Calu3 (cell line): ENCODE measurements at regions not wholly inside any gene's neighbourhood (a gene's known extent, or its start where the extent isn't known, plus 50 kb on each side); places are given as distances from the start of the nearest gene placed in this dataset.
A peak's percentile ranks its signal among the peaks of the same experiment; 100 is the strongest.

Experiments
- BruUV-seq: library from RNA; stranded (reverse); fragments of 400-500 nt; replicated peaks from 2 replicates; lab custom pipeline; 2021; lab: Mats Ljungman, UMichigan
- CTCF ChIA-PET: fragments of 300-600 bp; sonication (Branson Sonifier 250); formaldehyde crosslinking; loops from one replicate; lab custom pipeline; 2022; ENCODE audit warnings: antibody characterized with exemption; lab: Charles Lee
- DNase-seq: peaks from one replicate; pipeline ENCODE4 v3.0.0; 2022
- H3K27ac Mint-ChIP-seq: one replicate; pipeline ENCODE4 v1.8.0; 2022; ENCODE audit warnings: mixed read lengths; ENCODE audit not compliant: unreplicated experiment
- H3K27me3 Mint-ChIP-seq: one replicate; pipeline ENCODE4 v1.8.0; 2022; ENCODE audit warnings: mixed read lengths; ENCODE audit not compliant: unreplicated experiment
- H3K36me3 Mint-ChIP-seq: one replicate; pipeline ENCODE4 v1.8.0; 2022; ENCODE audit warnings: mild to moderate bottlenecking, moderate library complexity, mixed read lengths; ENCODE audit not compliant: insufficient read depth, unreplicated experiment
- H3K4me1 Mint-ChIP-seq: one replicate; pipeline ENCODE4 v1.8.0; 2022; ENCODE audit warnings: mild to moderate bottlenecking, low read depth, mixed read lengths; ENCODE audit not compliant: unreplicated experiment
- H3K4me3 Mint-ChIP-seq: one replicate; pipeline ENCODE4 v1.8.0; 2022; ENCODE audit warnings: mild to moderate bottlenecking, low read depth, moderate library complexity, mixed read lengths; ENCODE audit not compliant: unreplicated experiment
- H3K9me3 Mint-ChIP-seq: one replicate; pipeline ENCODE4 v1.8.0; 2022; ENCODE audit warnings: low read depth, mixed read lengths; ENCODE audit not compliant: unreplicated experiment
- intact Hi-C: fragments of 100-400 bp; cut with micrococcal nuclease; formaldehyde crosslinking; loops from one replicate; pipeline ENCODE4 v1.10.0; 2022; ENCODE audit not compliant: unreplicated experiment
- TF ChIP-seq, protein P1 (sequence below): fragments of 200-600 bp; IDR thresholded peaks from one replicate; pipeline ENCODE4 v1.8.0; 2022; ENCODE audit warnings: antibody characterized with exemption; ENCODE audit not compliant: unreplicated experiment

DNA sequence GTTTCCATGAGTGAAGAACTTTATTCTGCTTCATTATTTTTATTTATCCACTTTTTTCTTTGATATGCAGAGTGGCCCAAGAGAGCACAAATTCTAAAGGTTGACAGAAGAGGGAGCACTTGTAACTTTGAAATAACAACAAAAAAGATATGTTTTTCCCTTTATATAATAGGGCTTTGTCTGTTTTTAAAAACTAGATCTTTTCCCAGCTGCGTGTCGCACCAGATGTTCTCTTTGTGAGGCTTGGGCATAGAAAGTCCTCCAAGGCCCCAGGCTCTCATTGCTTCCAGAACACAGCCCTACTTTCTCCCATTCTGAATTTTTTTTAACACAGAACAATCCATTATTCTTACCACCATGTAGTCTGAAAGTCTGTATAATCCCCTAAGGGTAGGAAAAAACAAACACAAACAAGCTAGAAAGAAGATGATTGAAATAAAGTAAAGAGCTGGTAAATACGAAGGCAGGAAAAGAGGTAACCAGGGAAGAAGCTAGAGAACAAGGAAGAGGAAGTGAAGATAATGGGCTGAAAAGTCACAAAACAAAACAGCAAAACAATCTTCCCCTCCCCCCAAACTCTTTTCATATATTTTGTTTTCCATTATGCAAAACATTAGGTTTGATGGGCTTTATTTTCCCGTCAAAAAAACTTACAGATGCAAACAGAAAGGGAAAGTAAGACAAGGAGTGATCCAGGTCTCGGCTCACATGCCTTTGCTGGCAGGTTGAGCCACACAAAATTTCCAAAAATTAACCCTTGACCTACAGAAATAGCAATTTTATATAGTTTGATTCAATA is 160.4 kb downstream of the ABCA8 start:
- H3K4me3 Mint-ChIP-seq: no peak overlapping the region
- intact Hi-C loops: no loop called here
- DNase-seq: no peak
- peaks cover 39% of the 10 kb centered on the region for H3K4me1 Mint-ChIP-seq
- H3K9me3 Mint-ChIP-seq: peaks cover 6% of the 10 kb centered on the region
- H3K36me3 Mint-ChIP-seq: peaks cover 5% of the 10 kb centered on the region
- peak overlapping the region; percentile 60 for H3K27ac Mint-ChIP-seq
- TF ChIP-seq, protein P1, sequence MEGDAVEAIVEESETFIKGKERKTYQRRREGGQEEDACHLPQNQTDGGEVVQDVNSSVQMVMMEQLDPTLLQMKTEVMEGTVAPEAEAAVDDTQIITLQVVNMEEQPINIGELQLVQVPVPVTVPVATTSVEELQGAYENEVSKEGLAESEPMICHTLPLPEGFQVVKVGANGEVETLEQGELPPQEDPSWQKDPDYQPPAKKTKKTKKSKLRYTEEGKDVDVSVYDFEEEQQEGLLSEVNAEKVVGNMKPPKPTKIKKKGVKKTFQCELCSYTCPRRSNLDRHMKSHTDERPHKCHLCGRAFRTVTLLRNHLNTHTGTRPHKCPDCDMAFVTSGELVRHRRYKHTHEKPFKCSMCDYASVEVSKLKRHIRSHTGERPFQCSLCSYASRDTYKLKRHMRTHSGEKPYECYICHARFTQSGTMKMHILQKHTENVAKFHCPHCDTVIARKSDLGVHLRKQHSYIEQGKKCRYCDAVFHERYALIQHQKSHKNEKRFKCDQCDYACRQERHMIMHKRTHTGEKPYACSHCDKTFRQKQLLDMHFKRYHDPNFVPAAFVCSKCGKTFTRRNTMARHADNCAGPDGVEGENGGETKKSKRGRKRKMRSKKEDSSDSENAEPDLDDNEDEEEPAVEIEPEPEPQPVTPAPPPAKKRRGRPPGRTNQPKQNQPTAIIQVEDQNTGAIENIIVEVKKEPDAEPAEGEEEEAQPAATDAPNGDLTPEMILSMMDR: no peak
- H3K27me3 Mint-ChIP-seq: no peaks in the 10 kb centered on the region
- BruUV-seq: no TSS peak
- CTCF ChIA-PET: interaction anchor here (1.1 kb wide), 1 partner anchor 451 kb away, joined by 4 read pairs; no protein-coding TSS in a partner anchor

DNA sequence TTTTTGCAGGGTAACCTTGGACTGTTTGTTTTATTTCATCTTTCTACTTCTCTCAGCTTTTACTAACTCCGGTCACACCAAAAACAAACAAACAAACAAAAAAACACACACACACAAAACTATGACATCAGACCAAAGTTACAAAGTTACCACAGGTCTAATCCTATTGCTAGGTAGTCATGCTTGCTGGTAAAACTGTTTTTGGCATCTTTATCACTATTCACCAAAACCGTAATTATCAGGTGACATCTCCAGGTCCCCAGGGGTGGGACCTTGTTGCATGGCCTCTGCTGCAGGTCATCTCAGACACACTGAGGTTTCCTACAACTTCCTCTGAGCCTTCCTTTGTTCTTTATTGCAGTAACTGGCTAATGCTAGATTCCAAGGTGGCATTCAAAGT is 162.3 kb downstream of the ABCA8 start:
- CTCF ChIA-PET: no interaction called here
- TF ChIP-seq, protein P1: no peak
- Mint-ChIP-seq H3K27me3 (no peaks in the 10 kb centered on the region), H3K27ac (no peak overlapping the region), H3K4me1 (peaks cover 39% of the 10 kb centered on the region), H3K9me3 (peaks cover 6% of the 10 kb centered on the region), H3K4me3 (no peak overlapping the region), H3K36me3 (peaks cover 5% of the 10 kb centered on the region)
- BruUV-seq: no TSS peak
- intact Hi-C loops: no loop called here
- DNase-seq: no peak

DNA sequence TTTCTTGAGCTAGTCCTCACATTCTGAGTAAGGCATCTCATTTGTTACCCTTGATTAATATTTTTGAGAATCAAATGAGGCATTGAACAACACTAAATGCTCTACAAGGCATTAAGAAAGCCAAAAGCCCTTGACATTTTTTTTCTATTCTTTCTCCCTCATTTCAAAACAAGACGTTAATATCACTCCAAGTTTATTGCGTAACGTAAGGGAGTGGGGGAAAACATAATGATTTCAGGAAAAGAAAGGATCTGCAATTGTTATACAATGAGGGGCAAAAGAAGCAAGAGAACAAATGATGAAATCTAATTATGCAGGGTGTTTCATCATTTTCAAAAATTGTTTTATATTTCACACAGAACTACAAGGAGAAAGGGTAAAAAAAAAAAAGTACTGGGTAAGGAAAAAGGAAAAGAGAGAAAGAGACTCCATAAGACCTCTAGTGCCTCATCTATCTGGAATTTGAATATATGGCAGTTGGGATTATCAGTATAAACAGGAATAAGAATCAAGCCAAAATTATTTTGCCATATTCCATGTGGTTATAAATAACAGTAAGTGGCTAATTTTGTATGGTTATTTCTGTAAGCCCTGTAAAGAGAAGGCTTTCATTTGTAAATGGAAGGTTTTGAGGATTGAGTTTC is 163.0 kb downstream of the ABCA8 start:
- CTCF ChIA-PET: no interaction called here
- BruUV-seq: no TSS peak
- Mint-ChIP-seq H3K4me3 (no peak overlapping the region), H3K4me1 (peaks cover 39% of the 10 kb centered on the region), H3K27me3 (no peaks in the 10 kb centered on the region), H3K9me3 (peaks cover 5% of the 10 kb centered on the region), H3K36me3 (peaks cover 5% of the 10 kb centered on the region), H3K27ac (no peak overlapping the region)
- intact Hi-C loops: no loop called here
- TF ChIP-seq, protein P1: no peak
- DNase-seq: no peak

DNA sequence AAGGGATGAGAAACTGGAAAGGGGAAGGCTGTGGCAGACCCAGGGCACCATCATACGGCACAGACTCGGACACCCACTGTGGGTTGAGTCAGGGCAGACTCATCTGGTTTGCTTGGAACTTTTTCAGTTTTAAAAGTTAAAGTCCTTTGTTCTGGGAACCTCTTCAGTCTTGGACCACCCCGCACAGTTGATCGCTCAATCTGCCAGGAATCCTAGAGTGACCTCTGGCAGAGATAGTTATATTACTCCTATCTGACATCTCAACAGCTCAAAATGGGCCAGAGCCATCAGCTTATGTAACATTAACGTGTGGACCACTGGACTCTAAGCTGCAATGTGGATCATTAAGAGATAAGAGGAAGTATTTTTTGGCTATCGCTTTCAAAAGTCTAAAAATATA is 164.3 kb downstream of the ABCA8 start:
- intact Hi-C loops: no loop called here
- no TSS peak for BruUV-seq
- no peak overlapping the region for H3K27ac Mint-ChIP-seq
- no peak overlapping the region for H3K4me3 Mint-ChIP-seq
- H3K27me3 Mint-ChIP-seq: no peaks in the 10 kb centered on the region
- CTCF ChIA-PET: no interaction called here
- no peak for DNase-seq
- peaks cover 26% of the 10 kb centered on the region for H3K4me1 Mint-ChIP-seq
- H3K36me3 Mint-ChIP-seq: peaks cover 5% of the 10 kb centered on the region
- H3K9me3 Mint-ChIP-seq: no peaks in the 10 kb centered on the region
- TF ChIP-seq, protein P1: no peak
